GM21737 (cell line): ENCODE measurements at regions not wholly inside any gene's neighbourhood (a gene's known extent, or its start where the extent isn't known, plus 50 kb on each side); places are given as distances from the start of the nearest gene placed in this dataset.

ENCODE experiments used
- ATAC-seq: cut with Tn5 transposase; IDR thresholded peaks from one replicate; pipeline ENCODE4 v1.9.1; 2021; ENCODE audit warnings: mild to moderate bottlenecking, moderate library complexity; ENCODE audit not compliant: unreplicated experiment

GRCh38 chr5:145129797-145130196 lies 705.3 kb downstream of the PRELID2 start:
- ATAC-seq: no peak

- ATAC-seq: no peak
Measured at GRCh38 chr5:145124806-145125205, 710.3 kb downstream of the PRELID2 start.

- no peak for ATAC-seq
Measured at GRCh38 chr5:145118611-145119010, 716.5 kb downstream of the PRELID2 start.

- ATAC-seq: no peak
Measured at GRCh38 chr5:145118127-145118526, 717.0 kb downstream of the PRELID2 start.

GRCh38 chr5:145117285-145117684 lies 717.9 kb downstream of the PRELID2 start:
- no peak for ATAC-seq

DNA sequence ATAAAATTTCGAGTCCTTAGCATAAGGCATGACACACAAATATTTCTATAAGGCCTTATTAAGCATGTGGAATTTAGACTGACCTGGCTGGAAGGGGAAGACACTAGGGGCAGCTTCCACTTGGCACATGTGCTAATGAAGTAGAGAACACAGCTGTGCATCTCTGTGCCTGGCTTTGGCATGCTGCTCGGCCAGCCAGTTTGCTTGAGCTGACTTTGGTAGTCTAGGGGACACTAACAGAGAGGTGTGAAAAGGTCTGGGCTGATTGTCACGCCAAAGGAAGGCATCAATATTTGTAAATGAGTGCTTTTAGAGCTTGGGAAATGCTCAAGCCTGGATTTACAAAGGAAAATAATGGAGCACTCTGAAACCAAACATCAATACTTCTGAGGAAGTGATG lies 723.7 kb downstream of the PRELID2 start:
- no peak for ATAC-seq

GRCh38 chr5:145110834-145111233 lies 724.3 kb downstream of the PRELID2 start:
- ATAC-seq: no peak

- no peak for ATAC-seq
Measured at GRCh38 chr5:145110181-145110580, 725.0 kb downstream of the PRELID2 start.

DNA sequence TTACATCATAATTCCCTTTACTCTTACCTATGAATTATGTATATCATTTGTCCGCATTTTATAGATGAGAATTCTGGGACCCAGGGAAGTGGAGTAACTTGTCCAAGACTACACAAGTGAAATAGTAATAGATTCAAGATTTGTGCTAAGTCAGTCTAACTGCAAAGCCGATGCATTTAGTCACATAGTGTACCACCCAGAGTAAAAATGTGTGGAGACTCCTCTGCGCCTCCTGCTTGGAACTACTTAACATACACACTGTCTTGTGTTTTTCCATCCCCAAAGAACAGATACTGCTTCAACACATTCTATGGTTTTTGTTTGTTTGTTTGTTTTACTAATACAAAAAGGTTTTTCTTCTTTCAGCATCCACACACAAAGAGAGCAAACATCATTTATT lies 729.8 kb downstream of the PRELID2 start:
- no peak for ATAC-seq

DNA sequence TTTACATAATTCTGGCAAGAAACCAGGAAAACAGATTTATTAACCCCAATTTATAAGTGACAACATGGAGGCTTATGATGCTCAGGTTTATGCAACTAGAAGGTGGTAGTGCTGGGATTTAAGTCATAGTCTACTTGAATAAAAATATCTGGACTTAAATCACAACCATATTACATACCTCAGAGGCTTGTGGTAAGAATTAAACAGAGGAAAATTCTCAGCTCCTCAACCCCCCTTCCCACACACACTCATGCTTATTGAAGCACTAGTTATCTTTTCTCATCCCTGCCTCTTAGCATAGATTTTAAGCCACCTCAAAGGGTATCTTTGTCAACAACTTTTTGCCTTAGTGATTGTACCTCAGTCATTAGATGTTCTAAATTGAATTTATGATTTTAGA lies 731.0 kb downstream of the PRELID2 start:
- no peak for ATAC-seq

- ATAC-seq: no peak
Measured at GRCh38 chr5:145101246-145101645, 733.9 kb downstream of the PRELID2 start.

GRCh38 chr5:145090115-145090514 lies 745.0 kb downstream of the PRELID2 start:
- no peak for ATAC-seq

DNA sequence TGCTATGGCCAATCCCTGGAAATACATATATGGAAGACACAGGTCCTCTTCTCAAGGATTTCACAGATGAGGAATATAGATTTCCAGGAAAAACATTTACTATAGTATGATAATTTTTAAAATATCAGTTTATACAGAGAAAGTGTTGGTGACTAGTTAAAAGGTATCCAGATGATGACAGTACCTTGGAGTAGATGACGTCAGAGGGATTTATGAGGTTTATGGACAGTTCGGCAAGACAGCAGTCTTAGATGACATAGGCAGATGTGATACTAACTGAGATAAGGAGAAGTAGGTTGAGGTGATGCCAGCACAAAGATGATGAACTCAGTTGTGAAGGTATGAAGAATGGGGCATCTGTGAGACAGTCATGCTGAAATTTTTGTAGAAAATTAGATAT lies 750.3 kb downstream of the PRELID2 start:
- no peak for ATAC-seq

DNA sequence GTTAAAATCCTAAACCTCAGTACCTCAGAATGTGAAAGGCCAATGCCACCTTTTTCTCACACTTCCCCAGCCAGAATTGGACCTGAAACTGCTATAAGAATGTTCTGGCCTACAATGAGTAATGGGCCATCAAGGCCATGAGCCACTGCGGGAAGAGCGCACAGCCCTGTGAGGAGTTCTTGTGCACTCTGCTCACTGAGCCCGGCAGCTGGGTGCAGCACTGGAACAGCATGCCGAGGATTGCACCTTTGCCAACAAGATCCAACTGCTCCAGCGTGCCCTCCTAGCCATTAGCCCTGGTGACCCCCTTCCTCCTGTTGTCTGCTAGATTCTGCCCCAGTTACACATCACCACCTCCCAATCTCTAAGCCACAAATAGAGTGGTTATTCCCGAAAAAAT lies 758.1 kb downstream of the PRELID2 start:
- no peak for ATAC-seq

- no peak for ATAC-seq
Measured at GRCh38 chr5:145076040-145076439, 759.1 kb downstream of the PRELID2 start.

- no peak for ATAC-seq
Measured at GRCh38 chr5:145072889-145073288, 762.3 kb downstream of the PRELID2 start.

DNA sequence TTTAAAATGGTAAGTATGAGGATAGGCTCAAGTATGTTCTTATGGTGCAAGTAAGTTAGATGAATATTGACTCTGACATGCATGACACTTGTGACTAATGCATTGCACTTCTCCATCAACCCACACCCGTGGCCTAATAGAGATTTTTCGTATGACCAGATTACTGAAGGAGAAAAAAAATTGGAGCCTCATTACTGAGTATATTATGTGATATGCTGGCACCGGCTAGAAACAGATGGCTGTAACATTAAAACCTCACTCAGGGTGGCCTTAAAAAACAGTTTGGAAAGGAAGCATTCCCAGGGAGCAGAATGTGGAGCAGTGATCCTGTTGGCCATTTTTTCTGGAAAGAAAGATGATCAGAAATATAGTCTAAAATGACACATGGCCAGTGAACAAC lies 766.4 kb downstream of the PRELID2 start:
- ATAC-seq: no peak

DNA sequence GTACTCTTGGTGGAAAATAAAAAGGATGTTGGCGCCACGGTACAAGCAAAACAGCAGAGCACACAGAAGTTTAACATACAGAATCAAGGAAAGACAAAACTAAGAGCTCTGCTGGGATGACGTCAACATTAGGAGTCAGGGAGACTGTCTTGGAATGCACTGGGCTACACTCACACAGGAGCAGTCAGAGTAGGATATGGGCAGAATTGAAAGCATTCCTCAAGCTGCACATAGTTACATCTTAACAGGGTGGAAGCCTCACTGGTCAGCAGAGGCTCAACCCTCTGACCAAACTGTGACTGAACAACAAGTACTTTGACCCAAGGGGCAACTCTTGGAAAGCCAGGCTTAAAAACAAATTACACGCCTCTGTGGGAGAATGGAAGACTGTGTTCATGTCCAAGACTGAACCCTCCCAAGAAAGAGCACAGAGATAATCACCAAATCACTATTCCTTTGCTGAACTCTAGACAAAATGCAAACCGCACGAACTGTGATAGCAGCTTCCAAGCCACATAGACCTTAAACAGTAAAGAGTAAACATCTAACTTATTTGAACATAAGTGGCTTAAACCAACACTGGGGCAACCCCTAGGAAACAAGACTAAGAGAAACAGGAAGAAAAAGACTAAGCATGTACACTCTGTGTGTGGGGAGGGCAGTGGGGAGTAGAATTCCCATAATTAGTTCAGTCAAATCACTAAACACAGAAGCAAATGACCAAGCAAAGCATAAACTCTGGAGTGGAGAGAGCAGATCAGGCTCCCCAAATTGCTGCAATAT lies 772.7 kb downstream of the PRELID2 start:
- ATAC-seq: no peak

DNA sequence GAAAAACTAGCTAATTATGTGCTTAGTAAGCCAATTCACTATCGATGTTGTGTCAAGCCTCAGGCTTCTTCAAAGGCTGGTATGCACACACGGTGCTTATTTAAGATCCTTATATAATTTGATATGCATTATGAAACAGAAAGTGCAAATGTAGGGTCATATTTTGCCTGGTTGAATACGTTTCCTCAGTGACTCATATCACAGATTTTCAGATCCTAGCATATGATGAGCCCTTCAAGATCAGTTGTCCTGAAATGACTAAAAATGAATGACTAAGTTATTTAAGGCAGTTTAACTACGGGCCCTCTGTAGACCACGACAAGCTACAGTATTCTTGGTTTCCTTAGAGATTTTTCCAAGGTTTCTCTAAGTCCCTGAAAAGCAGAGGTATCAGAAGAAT lies 778.3 kb downstream of the PRELID2 start:
- ATAC-seq: peak; percentile 94

DNA sequence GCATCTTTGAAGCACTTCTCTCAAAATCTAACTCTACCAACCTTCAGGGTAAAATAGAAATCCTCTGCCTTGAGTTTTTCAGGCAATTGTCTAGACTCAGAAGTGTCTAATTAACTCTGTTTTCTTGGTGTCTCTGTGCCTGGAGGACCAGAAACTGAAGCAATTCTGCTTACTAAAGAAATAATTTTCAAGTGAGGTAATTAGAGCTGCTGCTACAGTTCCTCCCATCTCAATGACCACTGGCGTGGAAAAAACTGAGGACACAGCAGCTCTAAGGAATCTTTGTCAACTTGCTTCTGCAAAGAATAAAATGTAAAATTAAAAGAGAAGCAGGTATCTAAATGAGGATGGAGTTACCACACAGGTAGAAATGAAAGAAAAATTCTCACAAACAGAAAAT lies 785.0 kb downstream of the PRELID2 start:
- no peak for ATAC-seq

- no peak for ATAC-seq
Measured at GRCh38 chr5:145044970-145045369, 790.2 kb downstream of the PRELID2 start.

DNA sequence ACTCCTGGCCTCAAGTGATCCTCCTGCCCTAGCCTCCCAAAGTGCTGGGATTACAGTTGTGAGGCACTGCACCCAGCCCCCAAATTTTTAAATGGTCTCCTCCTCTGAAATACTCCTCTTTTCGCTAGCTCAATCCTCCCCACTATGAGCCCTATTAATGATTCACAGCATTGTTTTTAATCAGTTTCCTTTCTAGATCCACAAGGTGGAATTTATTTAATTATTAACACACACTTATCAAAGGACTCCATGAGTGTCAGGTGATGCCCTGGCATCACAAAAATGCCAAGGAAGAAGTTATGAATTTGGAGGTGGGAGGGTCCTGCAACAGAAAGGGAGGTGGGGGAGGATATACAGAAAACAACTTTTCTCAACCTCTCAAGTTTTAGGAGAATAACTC lies 806.5 kb downstream of the PRELID2 start:
- ATAC-seq: no peak

GRCh38 chr5:145027286-145027685 lies 807.9 kb downstream of the PRELID2 start:
- ATAC-seq: no peak
